ENCODE measurements at regions not wholly inside any gene's neighbourhood (a gene's known extent, or its start where the extent isn't known, plus 50 kb on each side); places are given as distances from the start of the nearest gene placed in this dataset.

GRCh38 chr7:49038821-49039358 is 114.5 kb downstream of the CDC14C start (continued):
- TF ChIP-seq PREB (CRISPR knock-in tag; IDR thresholded peaks at IDR 0.05; ENCODE audit: borderline replicate concordance) = no peak
- no peak for TF ChIP-seq MYBL2 (CRISPR knock-in tag; IDR thresholded peaks at IDR 0.05)
- no peak for TF ChIP-seq ZNF671 (CRISPR knock-in tag; IDR thresholded peaks at IDR 0.05)
- TF ChIP-seq CDX4 (CRISPR knock-in tag; IDR thresholded peaks at IDR 0.05; ENCODE audit: borderline replicate concordance) = no peak

GRCh38 chr7:49060743-49061142 is 136.4 kb downstream of the CDC14C start:
- peaks cover 31% of the 10 kb centered on the region for H3K9me3 Mint-ChIP-seq
- no peak overlapping the region for H3K27ac Mint-ChIP-seq
- DNase-seq (ENCODE audit: low spot score) (no peak), ATAC-seq (no peak)
- CTCF ChIA-PET = interaction anchor here (0.6 kb wide), 1 partner anchor 545 kb away, joined by 3 read pairs; no protein-coding TSS in a partner anchor
- TF ChIP-seq ZSCAN18 (CRISPR knock-in tag; IDR thresholded peaks at IDR 0.05) = no peak
- no peak for TF ChIP-seq FOXP4 (CRISPR knock-in tag; IDR thresholded peaks at IDR 0.05)
- no peak for TF ChIP-seq USF1 (CRISPR knock-in tag; IDR thresholded peaks at IDR 0.05)
- no peak for TF ChIP-seq E2F1 (CRISPR knock-in tag; IDR thresholded peaks at IDR 0.05)
- TF ChIP-seq ZNF416 (CRISPR knock-in tag; IDR thresholded peaks at IDR 0.05) = no peak
- no peak for TF ChIP-seq TEAD1 (CRISPR knock-in tag; IDR thresholded peaks at IDR 0.05)
- TF ChIP-seq HMGA2 (CRISPR knock-in tag; IDR thresholded peaks at IDR 0.05) = no peak
- TF ChIP-seq ETV6 (CRISPR knock-in tag; IDR thresholded peaks at IDR 0.05) = no peak
- TF ChIP-seq ESRRA (CRISPR knock-in tag; IDR thresholded peaks at IDR 0.05; ENCODE audit: borderline replicate concordance) = no peak
- H3K36me3 Mint-ChIP-seq = peaks cover 21% of the 10 kb centered on the region
- POLR2A ChIA-PET = no interaction called here
- H3K4me1 Mint-ChIP-seq = no peaks in the 10 kb centered on the region
- H3K27me3 Mint-ChIP-seq (ENCODE audit: low read depth) = no peaks in the 10 kb centered on the region
- H3K4me3 Mint-ChIP-seq = no peak overlapping the region

- CTCF ChIA-PET = no interaction called here
- peaks cover 27% of the 10 kb centered on the region for H3K9me3 Mint-ChIP-seq
These were observed 150.2 kb downstream of the CDC14C start for GRCh38 chr7:49074538-49074937.

More at GRCh38 chr7:49074538-49074937, 150.2 kb downstream of the CDC14C start:
- DNase-seq (ENCODE audit: low spot score) = no peak
- no peak for TF ChIP-seq IRF2 (CRISPR knock-in tag; IDR thresholded peaks at IDR 0.05; ENCODE audit: borderline replicate concordance, low read depth)
- no peak for TF ChIP-seq MLX (CRISPR knock-in tag; IDR thresholded peaks at IDR 0.05)
- no peak for TF ChIP-seq ZNF232 (CRISPR knock-in tag; IDR thresholded peaks at IDR 0.05)
- no peak for TF ChIP-seq SMAD3 (CRISPR knock-in tag; IDR thresholded peaks at IDR 0.05; ENCODE audit: borderline replicate concordance)
- TF ChIP-seq NR2C2 (CRISPR knock-in tag; IDR thresholded peaks at IDR 0.05) = no peak
- TF ChIP-seq ATF6 (CRISPR knock-in tag; IDR thresholded peaks at IDR 0.05) = no peak
- ATAC-seq = no peak
- H3K27ac Mint-ChIP-seq = no peak overlapping the region
- H3K27me3 Mint-ChIP-seq (ENCODE audit: low read depth) = peaks cover 3% of the 10 kb centered on the region; the same call in 1 of the 2 replicates
- H3K4me1 Mint-ChIP-seq = no peaks in the 10 kb centered on the region
- no peak overlapping the region for H3K4me3 Mint-ChIP-seq
- H3K36me3 Mint-ChIP-seq = peaks cover 21% of the 10 kb centered on the region
- POLR2A ChIA-PET = no interaction called here
